ENCODE measurements at regions not wholly inside any gene's neighbourhood (a gene's known extent, or its start where the extent isn't known, plus 50 kb on each side); places are given as distances from the start of the nearest gene placed in this dataset.

DNA sequence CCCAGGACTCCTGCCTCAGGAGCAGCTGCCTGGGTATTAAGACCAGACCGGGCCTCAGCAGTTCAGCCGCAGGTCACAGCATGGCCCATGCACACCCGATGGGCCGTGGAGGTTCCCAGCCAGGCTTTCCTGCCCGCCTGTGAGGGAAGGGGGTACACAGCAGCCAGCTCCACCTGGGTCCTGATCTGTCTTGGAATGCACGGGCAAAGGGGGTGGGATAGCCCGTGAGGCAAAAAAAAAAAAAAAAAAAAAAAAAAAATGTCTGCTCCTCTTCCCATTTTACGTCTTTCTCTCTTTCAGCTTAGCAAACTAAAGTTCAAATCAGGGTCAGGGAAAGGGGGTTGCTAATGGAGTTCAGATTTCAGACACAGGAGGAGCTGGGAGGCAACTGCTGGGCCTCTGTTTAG, 385.2 kb downstream of the TNS1 start:
- no peak overlapping the region for H3K4me3 ChIP-seq
- intact Hi-C loops (cut with micrococcal nuclease; ENCODE audit: unreplicated experiment): no loop called here
- WGBS (ENCODE audit: insufficient coverage, insufficient replicate concordance, low lambda C conversion rate, missing lambda C conversion rate): 47% methylated on average over 8 of the region's 8 CpGs
- TF ChIP-seq STAT1 (conservative IDR thresholded peaks at IDR 0.05): no peak
- no peak for TF ChIP-seq HDAC2 (IDR thresholded peaks at IDR 0.05)
- no peak for TF ChIP-seq TARDBP (IDR thresholded peaks at IDR 0.05; ENCODE audit: borderline replicate concordance)
- no peak for TF ChIP-seq TCF12 (IDR thresholded peaks at IDR 0.05; ENCODE audit: low read depth, low read length)
- TF ChIP-seq NBN (IDR thresholded peaks at IDR 0.05): no peak
- no peaks in the 10 kb centered on the region for H3K9me3 ChIP-seq (replicated peaks; ENCODE audit: control insufficient read depth, insufficient read depth, low read length)
- in situ Hi-C loops (cut with MboI): no loop called here
- ChIA-PET RAD21 (ENCODE audit: unreplicated experiment) (no interaction called here), SMC1A (ENCODE audit: uncharacterized antibody, unreplicated experiment) (no interaction called here), CTCF (no interaction called here), POLR2A (interaction anchor here (0.6 kb wide), 2 partner anchors 104 to 637 kb away, joined by 4 to 5 read pairs; no protein-coding TSS in a partner anchor)
- FAIRE-seq: no peak
- H3K36me3 ChIP-seq (ENCODE audit: control insufficient read depth in 2 of 2, insufficient read depth in 2 of 2, low read length in 1 of 2): no peaks in the 10 kb centered on the region
- no peaks in the 10 kb centered on the region for H4K20me1 ChIP-seq (ENCODE audit: control insufficient read depth, insufficient read depth)
- H3K79me2 ChIP-seq (ENCODE audit: control insufficient read depth, insufficient read depth, low read length): no peaks in the 10 kb centered on the region
- no peak overlapping the region for H3K9ac ChIP-seq (ENCODE audit: control insufficient read depth, insufficient read depth, low read length)
- ATAC-seq: no peak
- no TSS peak for BruUV-seq (replicated peaks)
- no peak overlapping the region for H2AFZ ChIP-seq (ENCODE audit: control insufficient read depth, low read depth, low read length)
- peaks cover 1 to 3% of the 10 kb centered on the region in 2 experiments; a peak in 1 of 4 replicates for H3K27me3 ChIP-seq (replicated peaks in 1 of 2; ENCODE audit: control insufficient read depth in 2 of 2, insufficient read depth in 2 of 2, low read length in 1 of 2)
- H3K4me2 ChIP-seq (ENCODE audit: control insufficient read depth, insufficient read depth): no peak overlapping the region
- no peak for DNase-seq (ENCODE audit: low read depth, low spot score)
- no peaks in the 10 kb centered on the region for H3K4me1 ChIP-seq (ENCODE audit: control insufficient read depth, insufficient read depth, low read length)
- no peak overlapping the region for H3K27ac ChIP-seq (ENCODE audit: control insufficient read depth, insufficient read depth)

DNA sequence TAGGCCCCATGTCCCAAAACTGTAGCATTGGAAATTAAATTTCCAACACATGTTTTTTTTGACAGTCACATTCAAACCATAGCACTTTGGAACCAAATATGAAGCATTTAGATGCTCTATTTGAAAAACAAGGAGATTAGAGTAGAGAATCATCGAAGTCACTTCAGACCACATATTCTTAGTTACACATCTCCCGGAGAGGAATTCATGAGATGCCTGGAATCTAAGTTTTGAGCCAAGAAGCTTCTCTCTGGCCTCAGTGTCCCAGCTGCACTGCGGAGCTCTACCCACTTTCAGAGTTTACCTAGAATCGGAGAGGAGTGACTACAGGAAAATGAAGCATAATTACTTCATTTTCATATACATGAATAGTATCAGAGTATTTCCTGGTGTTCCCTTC, 385.9 kb downstream of the TNS1 start:
- no peak for ATAC-seq
- DNase-seq (ENCODE audit: low read depth, low spot score): no peak
- no peak for TF ChIP-seq ZNF274 (IDR thresholded peaks at IDR 0.05; ENCODE audit: insufficient read depth, insufficient read length)
- no peak for TF ChIP-seq ATF7 (IDR thresholded peaks at IDR 0.05; ENCODE audit: low read depth)
- TF ChIP-seq HDGF (IDR thresholded peaks at IDR 0.05): no peak
- Histone ChIP-seq H3K36me3 (ENCODE audit: control insufficient read depth in 2 of 2, insufficient read depth in 2 of 2, low read length in 1 of 2) (no peaks in the 10 kb centered on the region), H3K27ac (ENCODE audit: control insufficient read depth, insufficient read depth) (no peak overlapping the region), H3K79me2 (ENCODE audit: control insufficient read depth, insufficient read depth, low read length) (no peaks in the 10 kb centered on the region), H4K20me1 (ENCODE audit: control insufficient read depth, insufficient read depth) (no peaks in the 10 kb centered on the region), H3K4me2 (ENCODE audit: control insufficient read depth, insufficient read depth) (no peak overlapping the region), H3K9me3 (replicated peaks; ENCODE audit: control insufficient read depth, insufficient read depth, low read length) (no peaks in the 10 kb centered on the region), H3K4me3 (no peak overlapping the region), H3K27me3 (replicated peaks in 1 of 2; ENCODE audit: control insufficient read depth in 2 of 2, insufficient read depth in 2 of 2, low read length in 1 of 2) (peaks cover 1 to 3% of the 10 kb centered on the region in 2 experiments; a peak in 1 of 4 replicates), H3K9ac (ENCODE audit: control insufficient read depth, insufficient read depth, low read length) (no peak overlapping the region), H2AFZ (ENCODE audit: control insufficient read depth, low read depth, low read length) (no peak overlapping the region), H3K4me1 (ENCODE audit: control insufficient read depth, insufficient read depth, low read length) (no peaks in the 10 kb centered on the region)
- no peak for FAIRE-seq
- ChIA-PET SMC1A (ENCODE audit: uncharacterized antibody, unreplicated experiment) (no interaction called here), CTCF (no interaction called here), POLR2A (no interaction called here), RAD21 (ENCODE audit: unreplicated experiment) (no interaction called here)
- BruUV-seq (replicated peaks): no TSS peak
- 41% methylated on average over 4 of the region's 4 CpGs for WGBS (ENCODE audit: insufficient coverage, insufficient replicate concordance, low lambda C conversion rate, missing lambda C conversion rate)
- in situ Hi-C loops (cut with MboI): no loop called here
- intact Hi-C loops (cut with micrococcal nuclease; ENCODE audit: unreplicated experiment): no loop called here

All from GM12878 (cell line).